ENCODE measurements at regions not wholly inside any gene's neighbourhood (a gene's known extent, or its start where the extent isn't known, plus 50 kb on each side); places are given as distances from the start of the nearest gene placed in this dataset.

DNA sequence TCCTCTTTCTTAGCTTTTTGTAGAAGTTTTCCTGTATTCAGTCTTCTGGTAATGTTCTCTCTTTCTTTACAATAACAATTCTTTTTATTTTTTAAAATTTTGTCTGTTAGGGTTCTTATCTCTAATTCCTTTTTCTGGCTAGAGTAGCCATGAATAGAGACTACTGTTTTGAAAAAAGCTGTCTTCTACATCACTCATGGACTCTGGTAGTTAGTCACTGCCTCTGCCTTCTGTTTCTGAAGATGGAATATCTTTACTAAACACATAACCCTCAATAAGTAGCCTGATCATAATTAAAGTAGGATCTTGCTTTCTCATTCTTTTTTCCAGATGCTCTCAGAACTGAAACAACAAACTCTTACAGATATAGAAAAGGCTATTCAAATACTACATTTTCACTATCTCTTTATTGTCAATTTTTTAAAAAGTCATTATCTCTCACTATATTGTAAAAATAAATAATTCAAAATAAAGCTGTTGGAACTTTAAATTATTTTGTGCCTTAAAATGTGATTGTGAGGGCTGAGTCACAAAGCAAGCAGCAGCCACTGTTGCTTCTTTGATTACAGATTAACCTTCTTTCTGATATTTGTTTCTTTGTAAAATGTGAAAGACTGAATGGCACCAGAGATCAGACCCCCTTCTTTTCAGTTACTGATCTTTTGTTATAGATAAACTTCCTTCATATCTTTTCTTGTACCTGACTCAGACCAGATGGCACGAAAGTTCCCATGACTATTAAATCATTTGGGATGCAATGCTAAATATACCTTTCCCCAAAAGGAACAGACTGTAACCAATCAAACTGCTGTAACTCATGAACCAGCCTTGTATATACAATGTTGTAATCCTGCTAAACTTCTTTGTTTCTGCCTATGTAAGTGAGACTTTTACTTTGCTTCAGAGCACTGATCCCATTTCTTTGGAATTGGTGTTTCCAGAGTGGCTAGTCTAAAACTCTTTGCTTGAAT is 1159.5 kb downstream of the IGSF11 start:
- DNase-seq = no peak

GRCh38 chr3:117875887-117876286 is 1158.8 kb downstream of the IGSF11 start:
- DNase-seq = no peak

DNA sequence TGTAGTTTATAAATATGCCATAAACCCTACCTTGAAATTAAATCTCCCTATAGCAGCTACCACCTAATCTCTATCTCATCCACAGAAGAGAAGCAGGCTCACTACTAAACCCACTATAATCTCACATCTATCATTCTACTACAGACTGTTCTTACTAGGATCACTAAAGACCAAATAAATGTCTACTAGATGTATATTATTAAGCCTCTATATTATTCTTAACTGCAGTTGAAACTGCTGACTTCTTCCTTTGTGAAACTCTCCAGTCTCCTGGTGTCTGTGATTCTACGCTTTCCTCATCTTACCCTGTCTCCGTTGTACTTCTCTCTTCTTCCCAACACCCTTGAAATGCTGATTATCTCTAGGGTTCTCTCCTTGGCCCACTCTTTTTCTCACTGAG is 1154.0 kb downstream of the IGSF11 start:
- no peak for DNase-seq

- DNase-seq = no peak
Measured at GRCh38 chr3:117881210-117881609, 1153.4 kb downstream of the IGSF11 start.

GRCh38 chr3:117885011-117885441 is 1149.6 kb downstream of the IGSF11 start:
- DNase-seq = peak; percentile 44

- no peak for DNase-seq
Measured at GRCh38 chr3:117886147-117886546, 1148.5 kb downstream of the IGSF11 start.

- DNase-seq = no peak
Measured at GRCh38 chr3:117887031-117887430, 1147.6 kb downstream of the IGSF11 start.

GRCh38 chr3:117887901-117888300 is 1146.7 kb downstream of the IGSF11 start:
- no peak for DNase-seq

DNA sequence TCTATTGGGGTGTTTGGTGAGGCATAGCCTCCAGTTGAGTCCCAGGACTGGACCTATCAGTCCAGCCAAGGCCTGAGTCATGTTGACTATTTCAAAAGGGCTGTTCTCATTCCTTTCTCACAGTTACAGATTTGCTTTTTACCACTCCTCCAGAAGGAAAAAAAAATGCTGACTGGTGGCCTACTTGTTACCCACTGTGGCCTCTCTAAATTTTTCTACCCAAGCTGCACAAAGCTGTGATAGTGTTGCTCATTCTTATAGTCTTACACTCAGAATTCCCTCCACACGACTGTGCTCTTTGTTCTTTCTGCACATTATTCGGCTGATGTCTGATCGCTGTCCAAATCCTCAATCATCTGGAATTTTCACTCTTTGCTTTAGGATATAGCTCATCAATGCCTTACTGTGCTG is 1142.2 kb downstream of the IGSF11 start:
- DNase-seq = no peak

- DNase-seq = no peak
Measured at GRCh38 chr3:117893001-117893400, 1141.6 kb downstream of the IGSF11 start.

DNA sequence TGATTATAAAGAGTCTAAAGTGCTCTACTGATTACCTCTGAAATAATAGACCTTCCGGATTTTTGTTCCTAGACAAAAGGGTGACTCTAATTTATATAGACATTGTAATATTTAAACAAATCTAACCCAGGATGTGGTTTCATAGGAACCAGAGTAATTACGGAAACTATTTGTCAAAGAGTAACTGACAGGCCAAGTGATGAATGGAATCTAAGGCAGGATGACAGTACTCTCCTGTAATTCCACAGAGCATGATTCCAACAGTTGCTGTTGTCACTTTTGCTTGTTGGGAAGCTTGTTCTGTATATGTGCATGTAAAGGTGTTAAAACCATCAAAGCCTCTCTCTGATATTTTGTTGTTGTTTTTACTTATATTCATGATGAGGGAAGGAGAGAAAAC is 1141.0 kb downstream of the IGSF11 start:
- peak; percentile 81 for DNase-seq

GRCh38 chr3:117898722-117899522 is 1135.7 kb downstream of the IGSF11 start:
- DNase-seq = no peak

DNA sequence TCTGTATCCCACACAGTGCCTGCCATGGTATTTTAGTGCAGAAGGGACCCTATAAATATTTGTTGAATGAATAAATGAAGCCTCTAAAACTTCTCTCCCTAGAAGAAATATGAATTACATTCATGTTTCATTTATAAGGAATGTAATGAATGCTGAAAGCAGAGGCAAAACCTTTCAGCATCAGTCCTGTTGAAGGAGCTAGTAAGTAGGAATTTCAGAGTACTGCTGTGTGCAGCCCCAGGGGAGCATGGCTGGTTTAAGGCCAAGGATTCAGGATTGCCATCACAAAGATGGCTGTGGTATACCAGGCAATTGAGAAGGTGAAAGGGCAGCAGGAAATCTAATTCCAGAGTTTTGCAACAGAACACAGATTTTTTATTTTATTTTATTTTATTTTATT is 1131.4 kb downstream of the IGSF11 start:
- no peak for DNase-seq

GRCh38 chr3:117910820-117911521 is 1123.7 kb downstream of the IGSF11 start:
- no peak for DNase-seq

- DNase-seq = no peak
Measured at GRCh38 chr3:117912352-117912751, 1122.3 kb downstream of the IGSF11 start.

- DNase-seq = no peak
Measured at GRCh38 chr3:117914540-117915100, 1120.0 kb downstream of the IGSF11 start.

GRCh38 chr3:117916839-117917238 is 1117.8 kb downstream of the IGSF11 start:
- no peak for DNase-seq

DNA sequence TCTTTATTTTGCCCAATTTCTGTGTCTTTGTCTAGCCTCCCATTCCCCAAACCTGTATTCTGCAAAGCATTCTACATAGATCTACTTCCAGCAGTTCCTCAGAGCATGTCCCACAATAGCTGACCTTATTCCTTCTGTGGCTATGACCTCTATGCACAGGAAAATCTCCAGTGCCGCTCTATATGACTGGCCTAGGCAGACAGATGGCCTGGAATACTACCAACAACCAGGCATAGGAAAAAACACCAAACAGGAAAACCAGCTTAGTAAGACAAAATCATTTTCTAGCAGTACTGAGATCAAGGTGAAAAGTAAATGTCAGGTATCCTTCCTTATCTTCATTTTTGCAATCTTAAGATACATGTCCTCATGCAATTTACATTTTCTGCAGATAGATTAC is 1115.0 kb downstream of the IGSF11 start:
- no peak for DNase-seq

- DNase-seq = no peak
Measured at GRCh38 chr3:117920253-117920898, 1114.3 kb downstream of the IGSF11 start.

DNA sequence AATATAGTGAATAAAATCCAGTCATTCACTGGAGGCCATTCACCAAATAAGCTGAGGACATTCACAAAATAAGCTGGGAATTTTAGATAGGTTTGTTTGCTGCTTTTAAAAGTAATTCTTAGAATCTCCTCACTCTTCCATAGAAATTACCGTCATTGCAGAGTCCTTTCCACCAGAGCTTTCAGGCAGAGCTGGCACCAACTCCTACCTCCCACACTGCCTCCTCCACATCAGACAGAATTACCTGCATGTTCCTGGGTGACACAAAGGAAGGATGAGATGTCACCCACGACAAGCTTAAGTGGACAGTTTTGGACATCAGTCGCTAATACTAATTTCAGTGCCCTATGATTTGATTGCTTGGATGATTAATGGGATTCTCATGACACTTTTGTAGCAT is 1113.2 kb downstream of the IGSF11 start:
- DNase-seq = no peak

DNA sequence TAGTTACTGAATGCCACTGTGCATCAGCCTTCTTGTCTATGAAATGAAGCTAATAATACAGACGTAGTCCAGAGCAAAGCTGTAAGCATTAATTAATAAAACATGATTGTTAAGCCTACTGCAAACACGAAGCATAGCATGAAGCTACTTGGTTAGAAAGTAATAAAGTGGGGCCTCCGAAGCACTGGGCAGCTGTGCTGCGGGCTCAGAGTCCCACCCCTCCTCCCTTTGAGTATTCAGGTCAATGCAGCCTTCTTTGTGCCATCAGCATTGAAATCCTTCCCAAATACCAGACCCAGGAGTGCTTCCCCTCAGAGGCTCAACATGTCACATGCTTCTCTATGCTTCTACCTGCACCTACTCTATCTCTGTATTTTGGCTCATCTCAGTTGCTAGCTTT is 1112.6 kb downstream of the IGSF11 start:
- no peak for DNase-seq

DNA sequence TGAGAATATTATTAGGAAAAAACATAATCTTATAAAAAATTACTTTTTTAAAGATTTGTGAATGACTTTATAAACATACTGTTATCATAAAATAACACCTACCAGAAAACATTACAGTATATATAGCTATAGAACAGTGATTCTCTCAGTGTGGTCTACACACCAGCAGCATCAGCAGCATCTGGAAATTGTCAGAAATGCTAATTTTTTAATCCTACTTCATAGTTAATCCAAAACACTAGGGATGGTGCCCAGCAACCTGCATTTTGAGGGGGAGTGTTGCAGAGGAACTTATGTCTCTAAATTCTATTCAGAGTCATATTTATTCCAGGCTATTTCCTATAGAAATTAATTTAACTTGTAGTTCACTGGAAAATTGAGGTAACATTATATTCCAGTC is 1107.8 kb downstream of the IGSF11 start:
- DNase-seq = no peak
